Spleen (tissue), 7 donors: ENCODE measurements at regions not wholly inside any gene's neighbourhood (a gene's known extent, or its start where the extent isn't known, plus 50 kb on each side); places are given as distances from the start of the nearest gene placed in this dataset.

Experiments
- POLR2AphosphoS5 ChIP-seq, 3 donors: sonication (generic); formaldehyde crosslinking; IDR thresholded peaks; one replicate each; pipeline ENCODE4 v1.5.1; 2017; ENCODE audit warnings: antibody characterized with exemption in 3 of 3
- TF ChIP-seq, protein P1 (sequence below), 11 experiments: fragments of 200-600 bp in 7 of 11; fragments of 450-650 bp in 4 of 11; sonication (generic) in 4 of 11; IDR thresholded peaks in 8 of 11; conservative IDR thresholded peaks in 3 of 11; 1 replicate in 7 of 11; 2 replicates in 4 of 11; pipeline versions ENCODE4 v1.4.0 to v1.8.0; 2016 to 2021; ENCODE audit warnings: antibody characterized with exemption in 11 of 11, inconsistent platforms in 4 of 11, mild to moderate bottlenecking in 1 of 11
- donor health status: DM: no; HTN: no; CAD: no; lungs with moderate emphysema.
- donor health status: DM: no; HTN: no; CAD: no.
- donor health status: DM: no; HTN: no; CAD: no.

DNA sequence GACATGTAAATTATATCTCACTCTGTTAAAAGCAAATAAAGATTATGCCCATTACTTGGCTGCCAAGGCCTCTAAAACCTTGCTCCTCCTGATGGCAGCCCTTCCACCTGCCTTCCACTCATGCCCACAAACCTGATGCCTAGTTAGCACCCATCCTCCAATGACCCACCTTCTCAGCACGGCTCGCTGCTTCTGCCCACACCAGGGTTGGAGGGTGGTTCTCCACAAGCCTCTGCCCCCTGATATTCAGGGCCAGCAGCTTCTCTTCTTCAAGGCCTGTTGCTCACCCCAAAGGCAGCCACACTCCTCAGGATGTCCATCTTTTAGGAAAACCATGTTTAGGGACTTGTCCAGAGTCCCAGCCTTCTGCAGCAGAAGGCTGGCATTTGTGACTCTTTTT is 263.4 kb upstream of the TLE3 start:
- TF ChIP-seq, protein P1, sequence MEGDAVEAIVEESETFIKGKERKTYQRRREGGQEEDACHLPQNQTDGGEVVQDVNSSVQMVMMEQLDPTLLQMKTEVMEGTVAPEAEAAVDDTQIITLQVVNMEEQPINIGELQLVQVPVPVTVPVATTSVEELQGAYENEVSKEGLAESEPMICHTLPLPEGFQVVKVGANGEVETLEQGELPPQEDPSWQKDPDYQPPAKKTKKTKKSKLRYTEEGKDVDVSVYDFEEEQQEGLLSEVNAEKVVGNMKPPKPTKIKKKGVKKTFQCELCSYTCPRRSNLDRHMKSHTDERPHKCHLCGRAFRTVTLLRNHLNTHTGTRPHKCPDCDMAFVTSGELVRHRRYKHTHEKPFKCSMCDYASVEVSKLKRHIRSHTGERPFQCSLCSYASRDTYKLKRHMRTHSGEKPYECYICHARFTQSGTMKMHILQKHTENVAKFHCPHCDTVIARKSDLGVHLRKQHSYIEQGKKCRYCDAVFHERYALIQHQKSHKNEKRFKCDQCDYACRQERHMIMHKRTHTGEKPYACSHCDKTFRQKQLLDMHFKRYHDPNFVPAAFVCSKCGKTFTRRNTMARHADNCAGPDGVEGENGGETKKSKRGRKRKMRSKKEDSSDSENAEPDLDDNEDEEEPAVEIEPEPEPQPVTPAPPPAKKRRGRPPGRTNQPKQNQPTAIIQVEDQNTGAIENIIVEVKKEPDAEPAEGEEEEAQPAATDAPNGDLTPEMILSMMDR (IDR thresholded peaks at IDR 0.05 in 8 of 11, conservative IDR thresholded peaks at IDR 0.05 in 3 of 11), result no peak
- TF ChIP-seq POLR2AphosphoS5 (IDR thresholded peaks at IDR 0.05), result no peak
